Psoas muscle (tissue), 7 donors: ENCODE measurements at regions not wholly inside any gene's neighbourhood (a gene's known extent, or its start where the extent isn't known, plus 50 kb on each side); places are given as distances from the start of the nearest gene placed in this dataset.
A peak's percentile ranks its signal among the peaks of the same experiment; 100 is the strongest.
"Not testable (repeated sequence)": the region's sequence is repeated elsewhere in the genome, so short reads cannot be mapped to it uniquely, and the experiment has no call there.

Experiments
- ATAC-seq, 4 donors: fragments of 200-7000 bp; cut with Tn5 transposase; one replicate each; pipeline ENCODE4 v1.9.1; 2020; ENCODE audit warnings: moderate library complexity in 3 of 4, mild to moderate bottlenecking in 2 of 4
- DNase-seq, 2 donors: peaks; one replicate each; pipeline ENCODE4 v3.0.0-alpha.2; 2020
- H3K27ac ChIP-seq: fragments of 200-600 bp; one replicate; pipeline ENCODE4 v1.8.0; 2022
- H3K27me3 ChIP-seq, 3 donors: fragments of 200-600 bp in 1 of 3; one replicate each; pipeline versions ENCODE4 v1.6.1 to v1.8.0; 2013 to 2022; ENCODE audit warnings: low read length in 2 of 3, mild to moderate bottlenecking in 2 of 3, moderate library complexity in 1 of 3; ENCODE audit not compliant: insufficient read depth in 3 of 3
- H3K36me3 ChIP-seq, 2 donors: fragments of 200-600 bp in 1 of 2; one replicate each; pipeline versions ENCODE4 v1.6.1 to v1.8.0; 2013 to 2022; ENCODE audit warnings: low read depth in 1 of 2, mild to moderate bottlenecking in 1 of 2, moderate library complexity in 1 of 2; ENCODE audit not compliant: insufficient read depth in 1 of 2
- H3K4me1 ChIP-seq: fragments of 200-600 bp; one replicate; pipeline ENCODE4 v1.8.0; 2022
- H3K4me3 ChIP-seq: fragments of 200-600 bp; one replicate; pipeline ENCODE4 v1.8.0; 2022; ENCODE audit warnings: mild to moderate bottlenecking
- H3K9me3 ChIP-seq: fragments of 200-600 bp; one replicate; pipeline ENCODE4 v1.8.0; 2022
- WGBS, 3 donors: extraction: QIAGEN DNeasy Blood & Tissue Kit; methylation state at CpG; one replicate each; pipeline versions ENCODE4 v1.1.6 to v1.1.7; 2013; 5-methylcytosine and 5-hydroxymethylcytosine counted together
- intact Hi-C, 2 donors: fragments of 100-400 bp; cut with DNase I; formaldehyde crosslinking; loops; one replicate each; pipeline versions ENCODE4 v1.11.0 to v1.14.2; 2022
- TF ChIP-seq, protein P1 (sequence below): fragments of 200-600 bp; IDR thresholded peaks from one replicate; pipeline ENCODE4 v1.8.0; 2022; ENCODE audit warnings: antibody characterized with exemption
- donor health status: healthy with polysubstance abuse.
- donor health status: DM: no; HTN: no; CAD: no; lungs with moderate emphysema.
- donor health status: Bipolar disorder and iron deficiency.
- donor health status: healthy.
- donor health status: DM: yes; HTN: yes; CAD: no.
- donor health status: DM: no; HTN: no; CAD: no.
- donor health status: DM: yes; HTN: yes; CAD: no.

DNA sequence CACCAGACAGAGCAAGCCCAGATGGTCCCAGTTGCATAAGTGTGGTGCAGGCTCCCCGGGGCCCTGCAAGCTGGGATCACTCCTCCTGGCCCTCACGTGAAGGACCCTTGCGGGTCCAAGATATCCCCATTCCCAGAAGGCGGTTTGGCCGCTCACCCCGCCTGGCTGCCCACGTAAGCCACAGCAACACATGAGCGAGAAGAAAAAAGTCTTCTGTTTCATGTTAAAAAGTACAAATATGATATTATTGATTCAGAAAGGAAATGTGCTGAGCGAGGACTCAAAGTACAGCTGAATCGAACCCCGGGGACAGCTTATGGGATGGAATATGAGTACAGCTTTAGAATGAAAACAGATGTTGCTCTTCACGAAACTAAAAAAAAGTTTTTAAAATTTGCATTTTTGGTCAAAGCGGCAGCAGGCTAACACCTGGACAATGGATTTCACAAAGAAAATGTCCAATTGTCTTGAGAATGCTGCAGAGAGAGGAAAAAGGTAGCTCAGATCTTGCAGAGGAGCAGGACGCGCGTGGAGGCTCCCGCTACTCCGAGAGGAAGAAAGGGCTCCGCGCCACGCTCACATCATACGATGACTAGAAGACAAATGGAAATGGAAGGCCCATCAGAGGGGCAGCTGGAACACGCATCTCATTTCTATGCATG, 427.6 kb downstream of the IRX1 start:
- intact Hi-C loops: no loop called here
- Histone ChIP-seq H3K4me3 (no peak overlapping the region), H3K9me3 (no peaks in the 10 kb centered on the region), H3K4me1 (no peaks in the 10 kb centered on the region), H3K27ac (no peak overlapping the region), H3K27me3 (no peaks in the 10 kb centered on the region), H3K36me3 (no peaks in the 10 kb centered on the region)
- TF ChIP-seq, protein P1, sequence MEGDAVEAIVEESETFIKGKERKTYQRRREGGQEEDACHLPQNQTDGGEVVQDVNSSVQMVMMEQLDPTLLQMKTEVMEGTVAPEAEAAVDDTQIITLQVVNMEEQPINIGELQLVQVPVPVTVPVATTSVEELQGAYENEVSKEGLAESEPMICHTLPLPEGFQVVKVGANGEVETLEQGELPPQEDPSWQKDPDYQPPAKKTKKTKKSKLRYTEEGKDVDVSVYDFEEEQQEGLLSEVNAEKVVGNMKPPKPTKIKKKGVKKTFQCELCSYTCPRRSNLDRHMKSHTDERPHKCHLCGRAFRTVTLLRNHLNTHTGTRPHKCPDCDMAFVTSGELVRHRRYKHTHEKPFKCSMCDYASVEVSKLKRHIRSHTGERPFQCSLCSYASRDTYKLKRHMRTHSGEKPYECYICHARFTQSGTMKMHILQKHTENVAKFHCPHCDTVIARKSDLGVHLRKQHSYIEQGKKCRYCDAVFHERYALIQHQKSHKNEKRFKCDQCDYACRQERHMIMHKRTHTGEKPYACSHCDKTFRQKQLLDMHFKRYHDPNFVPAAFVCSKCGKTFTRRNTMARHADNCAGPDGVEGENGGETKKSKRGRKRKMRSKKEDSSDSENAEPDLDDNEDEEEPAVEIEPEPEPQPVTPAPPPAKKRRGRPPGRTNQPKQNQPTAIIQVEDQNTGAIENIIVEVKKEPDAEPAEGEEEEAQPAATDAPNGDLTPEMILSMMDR: no peak
- DNase-seq: no peak
- no peak for ATAC-seq
- 67 to 82% (median 74%) methylated on average over 23 of the region's 23 CpGs for WGBS, 3 donors

DNA sequence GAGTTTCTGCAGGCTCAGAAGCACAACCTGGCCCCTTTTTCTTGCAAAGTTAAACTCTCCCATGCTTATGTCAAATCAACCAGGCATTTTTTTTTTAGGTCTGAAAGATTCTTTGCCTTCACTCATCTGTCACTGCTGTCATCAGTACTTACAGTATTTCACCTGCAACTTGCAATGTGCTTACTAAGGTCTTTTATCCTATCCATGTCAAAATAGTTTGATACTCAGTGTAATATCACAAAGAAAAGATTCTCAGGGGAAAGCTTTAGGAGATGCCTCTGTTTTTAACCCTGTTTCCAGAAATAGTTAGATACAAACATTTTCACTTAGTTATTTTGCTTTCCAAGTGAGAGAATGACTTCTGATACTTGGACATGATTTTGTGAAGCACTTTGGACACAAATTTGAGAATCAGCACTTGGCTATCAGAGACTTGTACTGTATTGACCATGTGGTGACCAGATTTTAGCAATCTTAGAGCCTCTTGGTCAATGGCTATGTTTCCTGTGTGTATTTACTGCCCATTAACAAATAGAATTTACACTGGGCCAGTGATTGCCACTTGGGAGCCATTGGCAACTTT, 428.2 kb downstream of the IRX1 start:
- intact Hi-C loops: loop anchor here in 1 of 2 donors (1.0 kb wide), 1 partner anchor 17 kb away; no protein-coding TSS in a partner anchor
- H3K9me3 ChIP-seq: no peaks in the 10 kb centered on the region
- H3K27ac ChIP-seq: no peak overlapping the region
- DNase-seq (no peak), ATAC-seq (no peak)
- H3K4me1 ChIP-seq: no peaks in the 10 kb centered on the region
- no peaks in the 10 kb centered on the region for H3K36me3 ChIP-seq
- H3K27me3 ChIP-seq: no peaks in the 10 kb centered on the region
- TF ChIP-seq, protein P1: no peak
- H3K4me3 ChIP-seq: no peak overlapping the region

DNA sequence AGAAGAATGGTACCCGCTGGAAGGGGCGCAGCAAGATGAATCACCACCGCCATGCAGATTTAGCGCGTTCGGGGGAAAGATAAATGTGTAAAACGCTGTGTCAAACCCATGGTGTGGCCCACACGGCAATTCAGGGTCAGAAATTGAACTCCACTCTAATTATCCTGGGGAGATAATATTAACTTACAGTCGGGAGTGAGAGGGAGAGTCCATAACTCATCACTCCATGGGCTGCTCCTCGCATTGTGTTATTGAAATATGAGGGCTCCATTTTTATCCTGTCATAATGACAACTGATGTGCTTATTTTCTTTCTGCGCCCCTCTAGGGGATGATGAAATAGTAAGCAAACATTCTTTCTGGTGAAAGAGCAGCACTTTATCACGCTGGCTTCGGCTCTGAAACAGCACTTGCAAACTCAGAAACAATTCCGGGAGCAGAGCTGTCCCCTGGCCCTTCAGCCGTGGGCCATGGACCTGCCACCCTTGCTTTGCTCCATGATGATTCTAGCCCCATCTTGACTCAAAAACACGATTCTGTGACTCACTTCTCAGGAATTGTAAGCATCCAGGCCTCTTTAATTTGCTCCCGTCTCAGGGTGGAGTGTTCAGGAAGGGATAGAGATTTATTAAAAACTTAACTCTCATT, 431.6 kb downstream of the IRX1 start:
- Histone ChIP-seq H3K4me3 (no peak overlapping the region), H3K4me1 (no peaks in the 10 kb centered on the region), H3K9me3 (no peaks in the 10 kb centered on the region), H3K36me3 (no peaks in the 10 kb centered on the region), H3K27ac (no peak overlapping the region), H3K27me3 (no peaks in the 10 kb centered on the region)
- TF ChIP-seq, protein P1: no peak
- ATAC-seq: peak in 1 of 4 donors; percentile 13
- intact Hi-C loops: no loop called here
- WGBS, 3 donors: 68% methylated on average over 17 of the region's 17 CpGs
- DNase-seq: no peak

DNA sequence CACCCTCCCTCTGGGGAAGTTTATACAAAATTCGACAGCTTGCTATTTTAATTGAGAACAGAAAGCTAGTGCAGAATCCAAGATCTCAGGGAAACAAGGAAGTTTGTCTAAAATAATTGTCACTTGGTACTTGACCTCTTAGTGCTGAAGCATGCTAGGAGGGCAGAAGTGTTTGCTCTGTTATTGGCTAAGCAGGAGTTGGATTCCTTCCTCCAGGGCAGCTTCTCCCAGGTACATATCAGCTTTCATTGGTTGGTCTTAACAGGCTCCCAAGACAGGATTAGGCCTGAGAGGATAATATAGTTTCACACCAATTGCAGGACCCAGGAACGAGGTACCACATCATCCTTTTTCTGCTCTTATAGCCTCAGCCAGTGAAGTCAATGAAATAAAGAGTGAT, 432.8 kb downstream of the IRX1 start:
- ATAC-seq (no peak), DNase-seq (no peak)
- intact Hi-C loops: no loop called here
- Histone ChIP-seq H3K27me3 (no peaks in the 10 kb centered on the region), H3K4me1 (no peaks in the 10 kb centered on the region), H3K27ac (no peak overlapping the region), H3K9me3 (no peaks in the 10 kb centered on the region), H3K4me3 (no peak overlapping the region), H3K36me3 (no peaks in the 10 kb centered on the region)
- TF ChIP-seq, protein P1: no peak
- 60 to 65% (median 61%) methylated on average over 2 of the region's 2 CpGs for WGBS, 3 donors

DNA sequence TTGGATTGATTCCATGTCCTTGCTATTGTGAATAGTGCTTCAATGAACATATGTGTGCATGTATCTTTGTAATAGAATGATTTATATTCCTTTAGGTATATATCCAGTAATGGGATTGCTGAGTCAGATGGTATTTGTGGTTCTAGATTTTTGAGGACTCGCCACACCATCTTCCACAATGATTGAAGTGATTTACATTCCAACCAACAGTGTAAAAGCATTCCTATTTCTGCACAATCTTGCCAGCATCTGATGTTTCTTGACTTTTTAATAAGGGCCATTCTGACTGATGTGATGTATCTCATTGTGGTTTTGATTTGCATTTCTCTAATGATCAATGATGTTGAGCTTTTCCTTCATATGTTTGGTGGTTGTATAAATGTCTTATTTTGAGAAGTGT, 437.9 kb downstream of the IRX1 start:
- H3K27ac ChIP-seq, H3K4me1 ChIP-seq, intact Hi-C loops, H3K27me3 ChIP-seq, H3K9me3 ChIP-seq, H3K4me3 ChIP-seq, DNase-seq, ATAC-seq, H3K36me3 ChIP-seq: not testable (repeated sequence)
- 78 to 84% (median 81%) methylated on average over 1 of the region's 1 CpG for WGBS, 3 donors
